GM12891 (cell line): ENCODE measurements at regions not wholly inside any gene's neighbourhood (a gene's known extent, or its start where the extent isn't known, plus 50 kb on each side); places are given as distances from the start of the nearest gene placed in this dataset.

Experiments used
- POLR2A ChIP-seq: IDR thresholded peaks from 2 replicates; pipeline ENCODE4 v1.6.1; 2011; ENCODE audit warnings: low read depth, low read length, control low read depth
- POLR2AphosphoS5 ChIP-seq: IDR thresholded peaks from 2 replicates; pipeline ENCODE4 v1.6.1; 2011; ENCODE audit warnings: low read depth, low read length, control low read depth
- TAF1 ChIP-seq: IDR thresholded peaks from 2 replicates; pipeline ENCODE4 v1.6.1; 2011; ENCODE audit warnings: low read depth, low read length, control low read depth

GRCh38 chr1:82934074-82934473 lies 1064.9 kb downstream of the TTLL7 start:
- no peak for TF ChIP-seq POLR2A
- TF ChIP-seq TAF1 = no peak
- no peak for TF ChIP-seq POLR2AphosphoS5
